Keratinocyte (primary cell): ENCODE measurements at regions not wholly inside any gene's neighbourhood (a gene's known extent, or its start where the extent isn't known, plus 50 kb on each side); places are given as distances from the start of the nearest gene placed in this dataset.

Experiments used
- EZH2 ChIP-seq: IDR thresholded peaks from one replicate; pipeline ENCODE4 v1.6.1; 2012; ENCODE audit warnings: inconsistent platforms, mild to moderate bottlenecking, low read length, moderate library complexity
- TF ChIP-seq, protein P1 (sequence below), 3 experiments: IDR thresholded peaks in 1 of 3; conservative IDR thresholded peaks in 1 of 3; optimal IDR thresholded peaks in 1 of 3; 2 replicates in 2 of 3; 3 replicates in 1 of 3; pipeline versions ENCODE3 to v1.5.1; 2011; ENCODE audit warnings: low read length in 3 of 3, mild to moderate bottlenecking in 3 of 3, moderate library complexity in 2 of 3, control low read depth in 1 of 3, inconsistent platforms in 1 of 3; ENCODE audit not compliant: insufficient read depth in 2 of 3; ENCODE audit errors: extremely low read depth in 1 of 3

- TF ChIP-seq, protein P1, sequence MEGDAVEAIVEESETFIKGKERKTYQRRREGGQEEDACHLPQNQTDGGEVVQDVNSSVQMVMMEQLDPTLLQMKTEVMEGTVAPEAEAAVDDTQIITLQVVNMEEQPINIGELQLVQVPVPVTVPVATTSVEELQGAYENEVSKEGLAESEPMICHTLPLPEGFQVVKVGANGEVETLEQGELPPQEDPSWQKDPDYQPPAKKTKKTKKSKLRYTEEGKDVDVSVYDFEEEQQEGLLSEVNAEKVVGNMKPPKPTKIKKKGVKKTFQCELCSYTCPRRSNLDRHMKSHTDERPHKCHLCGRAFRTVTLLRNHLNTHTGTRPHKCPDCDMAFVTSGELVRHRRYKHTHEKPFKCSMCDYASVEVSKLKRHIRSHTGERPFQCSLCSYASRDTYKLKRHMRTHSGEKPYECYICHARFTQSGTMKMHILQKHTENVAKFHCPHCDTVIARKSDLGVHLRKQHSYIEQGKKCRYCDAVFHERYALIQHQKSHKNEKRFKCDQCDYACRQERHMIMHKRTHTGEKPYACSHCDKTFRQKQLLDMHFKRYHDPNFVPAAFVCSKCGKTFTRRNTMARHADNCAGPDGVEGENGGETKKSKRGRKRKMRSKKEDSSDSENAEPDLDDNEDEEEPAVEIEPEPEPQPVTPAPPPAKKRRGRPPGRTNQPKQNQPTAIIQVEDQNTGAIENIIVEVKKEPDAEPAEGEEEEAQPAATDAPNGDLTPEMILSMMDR (optimal IDR thresholded peaks at IDR 0.05 in 1 of 3, IDR thresholded peaks at IDR 0.05 in 1 of 3, conservative IDR thresholded peaks at IDR 0.05 in 1 of 3; ENCODE audit: extremely low read depth in 1 of 3, insufficient read depth in 2 of 3, low read length in 3 of 3): no peak
- no peak for TF ChIP-seq EZH2
Observed at GRCh38 chr14:84167026-84167425, 1362.9 kb upstream of the FLRT2 start.
